ENCODE measurements at regions not wholly inside any gene's neighbourhood (a gene's known extent, or its start where the extent isn't known, plus 50 kb on each side); places are given as distances from the start of the nearest gene placed in this dataset.
"Not testable (repeated sequence)": the region's sequence is repeated elsewhere in the genome, so short reads cannot be mapped to it uniquely, and the experiment has no call there.

DNA sequence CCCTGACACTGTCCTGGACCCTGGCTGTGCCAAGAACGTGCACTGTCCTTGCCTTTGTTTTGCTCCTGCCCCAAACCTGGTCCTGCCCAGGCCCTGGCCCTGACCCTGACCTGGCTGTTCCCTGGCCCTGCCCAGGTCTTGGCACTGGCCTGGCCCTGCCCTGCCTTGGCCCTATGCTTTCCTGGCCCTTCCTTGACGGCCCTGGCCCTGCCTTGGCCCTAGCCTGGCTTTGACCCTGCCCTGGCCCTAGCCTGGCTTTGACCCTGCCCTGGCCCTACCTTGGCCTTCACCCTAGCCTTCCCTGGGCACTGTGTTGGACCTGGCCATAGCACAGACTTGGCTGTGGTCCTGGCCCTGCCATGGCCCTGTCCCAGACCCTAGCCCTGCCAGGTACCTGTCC lies 252.9 kb downstream of the TP53TG3F start:
- H3K9me3 ChIP-seq; H3K4me3 ChIP-seq; H3K27ac ChIP-seq; H3K36me3 ChIP-seq; intact Hi-C loops (cut with DNase I); H3K27me3 ChIP-seq; ATAC-seq; DNase-seq; H3K4me1 ChIP-seq: not testable (repeated sequence)
- WGBS (ENCODE audit: insufficient coverage, low coverage, low lambda C conversion rate, missing lambda C conversion rate): 17% methylated on average over 1 of the region's 2 CpGs

DNA sequence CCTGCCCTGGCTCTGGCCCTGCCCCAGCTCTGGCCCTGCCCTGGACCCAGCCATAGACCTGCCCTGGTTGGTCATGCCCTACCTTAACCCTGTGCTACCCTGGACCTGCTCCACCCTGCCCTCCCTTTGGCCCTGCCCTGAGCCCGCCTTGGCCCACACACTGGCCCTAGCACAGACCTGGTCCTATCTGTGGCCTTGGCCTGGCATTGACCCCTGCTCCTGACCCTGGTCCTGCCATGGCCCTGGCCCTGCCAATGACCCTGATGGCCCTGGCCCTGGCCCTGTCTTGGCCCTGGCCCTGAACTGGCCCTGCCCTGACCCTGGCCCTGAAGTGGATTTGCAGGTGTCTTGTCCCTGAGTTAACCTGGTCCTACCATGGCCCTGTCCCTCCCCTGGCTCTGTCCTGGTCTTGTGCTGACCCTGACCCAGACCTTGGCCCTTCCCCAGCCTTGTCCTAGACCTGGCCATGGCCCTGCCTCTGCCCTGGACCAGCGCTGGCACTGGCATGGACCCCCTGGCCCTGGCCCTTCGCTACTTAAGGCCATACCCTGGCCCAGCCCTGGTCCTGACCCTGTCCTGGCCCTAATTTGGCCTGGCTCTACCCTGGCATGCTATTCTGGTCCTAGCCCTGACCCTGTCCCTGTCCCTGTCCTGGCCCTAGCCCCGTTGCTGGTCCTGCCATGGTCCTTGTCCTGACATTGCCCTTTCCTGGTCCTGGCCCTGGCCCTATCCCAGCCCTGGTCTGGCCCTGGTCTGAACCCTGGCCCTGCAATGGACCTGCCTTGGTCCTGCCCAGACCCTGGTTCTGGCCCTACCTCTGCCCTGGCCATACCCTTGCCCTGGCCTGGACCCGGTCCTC lies 253.7 kb downstream of the TP53TG3F start:
- H3K4me1 ChIP-seq; H3K36me3 ChIP-seq; DNase-seq; H3K27me3 ChIP-seq; intact Hi-C loops (cut with DNase I); ATAC-seq; H3K9me3 ChIP-seq; H3K4me3 ChIP-seq; H3K27ac ChIP-seq: not testable (repeated sequence)
- no CpG with 5 or more reads among the region's 5 CpGs for WGBS (ENCODE audit: insufficient coverage, low coverage, low lambda C conversion rate, missing lambda C conversion rate)

GRCh38 chr16:33713710-33714538 lies 254.5 kb downstream of the TP53TG3F start:
- H3K4me3 ChIP-seq; ATAC-seq; DNase-seq; H3K27me3 ChIP-seq; H3K4me1 ChIP-seq; intact Hi-C loops (cut with DNase I); H3K27ac ChIP-seq; H3K36me3 ChIP-seq; H3K9me3 ChIP-seq: not testable (repeated sequence)
- 86% methylated on average over 2 of the region's 6 CpGs for whole genome bisulfite sequencing (ENCODE audit: insufficient coverage, low coverage, low lambda C conversion rate, missing lambda C conversion rate)

GRCh38 chr16:33731167-33731566 lies 271.8 kb downstream of the TP53TG3F start:
- DNase-seq; H3K4me1 ChIP-seq; H3K27me3 ChIP-seq; H3K9me3 ChIP-seq; H3K27ac ChIP-seq; H3K36me3 ChIP-seq; intact Hi-C loops (cut with DNase I); H3K4me3 ChIP-seq: not testable (repeated sequence)
- WGBS (ENCODE audit: insufficient coverage, low coverage, low lambda C conversion rate, missing lambda C conversion rate): 17% methylated on average over 4 of the region's 4 CpGs
- ATAC-seq: peak in 1 of 4 donors; percentile 24

- ATAC-seq; H3K36me3 ChIP-seq; H3K27ac ChIP-seq; H3K4me3 ChIP-seq; H3K4me1 ChIP-seq; DNase-seq; H3K27me3 ChIP-seq; H3K9me3 ChIP-seq; intact Hi-C loops (cut with DNase I): not testable (repeated sequence)
- WGBS (ENCODE audit: insufficient coverage, low coverage, low lambda C conversion rate, missing lambda C conversion rate): 37% methylated on average over 2 of the region's 2 CpGs
Observed at GRCh38 chr16:33734650-33735049, 275.2 kb downstream of the TP53TG3F start.

DNA sequence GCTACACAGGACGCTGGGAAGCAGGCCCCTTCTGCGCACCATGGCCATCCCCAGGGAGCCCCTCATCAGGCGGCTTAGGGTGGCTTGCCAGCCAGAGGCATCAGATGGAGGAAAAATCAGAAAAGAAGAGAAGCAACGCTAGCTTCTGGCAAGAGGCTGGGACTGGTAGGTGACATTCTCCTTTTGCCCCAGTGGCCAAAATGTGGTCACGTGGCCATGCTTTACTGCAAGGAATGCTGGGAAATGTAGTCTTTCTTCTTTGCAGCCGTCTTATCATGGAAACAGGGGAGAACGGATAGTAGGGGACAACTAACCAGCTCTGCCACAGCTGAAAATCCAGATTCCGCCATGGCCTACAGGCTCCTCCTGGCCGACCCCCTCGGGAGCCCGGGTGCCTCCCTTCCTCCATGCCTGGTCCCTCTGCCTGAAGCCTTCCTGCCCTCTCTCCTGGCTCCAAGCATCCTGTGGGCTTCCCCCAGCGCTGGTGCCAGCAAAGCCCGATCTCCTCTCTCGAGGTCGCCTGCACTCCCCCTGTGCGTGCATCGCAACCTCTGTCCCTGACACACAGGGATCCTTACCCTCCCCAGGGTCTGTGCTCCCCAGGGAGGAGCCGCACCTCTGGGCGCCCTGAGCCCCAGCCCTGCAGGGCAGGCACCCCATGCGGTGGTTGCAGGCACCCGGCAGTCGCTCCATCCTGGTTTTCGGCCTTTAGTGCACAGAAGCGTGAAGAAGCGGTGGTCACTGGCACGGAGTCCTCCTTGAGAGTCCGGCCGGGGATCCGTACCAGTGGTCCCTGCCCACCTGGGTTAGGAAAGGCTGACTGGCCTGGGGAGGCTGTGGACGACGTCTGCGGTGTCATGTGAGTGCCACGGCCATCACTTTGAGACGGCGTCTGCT lies 307.7 kb downstream of the TP53TG3F start:
- H3K36me3 ChIP-seq; H3K4me3 ChIP-seq; H3K9me3 ChIP-seq; intact Hi-C loops (cut with DNase I); H3K27ac ChIP-seq; H3K27me3 ChIP-seq; ATAC-seq; DNase-seq; H3K4me1 ChIP-seq: not testable (repeated sequence)
- WGBS (ENCODE audit: insufficient coverage, low coverage, low lambda C conversion rate, missing lambda C conversion rate): 56% methylated on average over 4 of the region's 35 CpGs

GRCh38 chr16:33768710-33769109 lies 309.3 kb downstream of the TP53TG3F start:
- peak in 1 of 4 donors; percentile 45 for ATAC-seq
- not testable (repeated sequence) for DNase-seq

GRCh38 chr16:33769180-33769846 lies 309.9 kb downstream of the TP53TG3F start:
- intact Hi-C loops (cut with DNase I); H3K9me3 ChIP-seq; H3K36me3 ChIP-seq; H3K27me3 ChIP-seq; H3K4me3 ChIP-seq; H3K27ac ChIP-seq; DNase-seq; H3K4me1 ChIP-seq: not testable (repeated sequence)
- WGBS (ENCODE audit: insufficient coverage, low coverage, low lambda C conversion rate, missing lambda C conversion rate): 100% methylated on average over 1 of the region's 25 CpGs
- peak in 1 of 4 donors; percentile 69 for ATAC-seq

More at GRCh38 chr16:33768710-33769109, 309.3 kb downstream of the TP53TG3F start:
- H3K4me1 ChIP-seq; intact Hi-C loops (cut with DNase I); H3K36me3 ChIP-seq; H3K27ac ChIP-seq; H3K4me3 ChIP-seq; H3K9me3 ChIP-seq; H3K27me3 ChIP-seq: not testable (repeated sequence)
- WGBS (ENCODE audit: insufficient coverage, low coverage, low lambda C conversion rate, missing lambda C conversion rate): no CpG with 5 or more reads among the region's 12 CpGs

GRCh38 chr16:33770478-33770877 lies 311.1 kb downstream of the TP53TG3F start:
- H3K27ac ChIP-seq; H3K36me3 ChIP-seq; H3K4me3 ChIP-seq; H3K27me3 ChIP-seq; H3K9me3 ChIP-seq; H3K4me1 ChIP-seq; intact Hi-C loops (cut with DNase I); DNase-seq; ATAC-seq: not testable (repeated sequence)
- WGBS (ENCODE audit: insufficient coverage, low coverage, low lambda C conversion rate, missing lambda C conversion rate): 68% methylated on average over 48 of the region's 66 CpGs

DNA sequence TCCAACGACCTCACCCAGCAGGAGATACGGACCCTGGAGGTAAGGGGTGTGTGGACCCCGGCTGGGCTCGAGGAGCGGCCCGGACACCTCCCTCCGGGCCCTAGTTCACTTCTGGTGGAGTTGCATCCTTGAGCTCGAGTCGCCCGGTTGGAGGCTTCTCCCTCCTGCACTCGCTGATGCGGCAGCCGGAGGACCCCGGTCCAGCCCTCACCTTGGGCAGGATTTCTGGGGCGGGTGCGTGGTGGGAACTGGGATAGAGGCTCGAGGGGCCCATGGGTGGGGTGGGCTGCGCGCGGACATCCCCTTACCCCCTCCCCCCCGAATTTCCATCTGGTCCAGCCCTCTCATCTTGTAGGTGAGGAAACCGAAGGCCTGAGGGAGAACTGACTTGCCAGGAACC lies 311.8 kb downstream of the TP53TG3F start:
- H3K4me3 ChIP-seq; H3K27me3 ChIP-seq; H3K9me3 ChIP-seq; H3K4me1 ChIP-seq; H3K27ac ChIP-seq; DNase-seq; H3K36me3 ChIP-seq; intact Hi-C loops (cut with DNase I); ATAC-seq: not testable (repeated sequence)
- WGBS (ENCODE audit: insufficient coverage, low coverage, low lambda C conversion rate, missing lambda C conversion rate): no CpG with 5 or more reads among the region's 22 CpGs
